DOHH2 (cell line): ENCODE measurements at regions not wholly inside any gene's neighbourhood (a gene's known extent, or its start where the extent isn't known, plus 50 kb on each side); places are given as distances from the start of the nearest gene placed in this dataset.

ENCODE experiments used
- H3F3A ChIP-seq: fragments of 200-600 bp; sonication (generic), shearing (Covaris generic); 2 replicates; pipeline ENCODE4 v1.6.0; 2016; ENCODE audit warnings: antibody characterized with exemption, mild to moderate bottlenecking; ENCODE audit not compliant: control insufficient read depth, insufficient read depth
- H3K27ac ChIP-seq: fragments of 200-600 bp; sonication (generic); 2 replicates; pipeline ENCODE4 v1.5.1; 2014; ENCODE audit warnings: low read depth, mild to moderate bottlenecking, low read length, moderate library complexity
- H3K27me3 ChIP-seq: fragments of 200-600 bp; sonication (generic); 2 replicates; pipeline ENCODE4 v1.6.1; 2014; ENCODE audit warnings: mild to moderate bottlenecking, low read length, mixed read lengths; ENCODE audit not compliant: control insufficient read depth
- H3K36me3 ChIP-seq: fragments of 200-600 bp; sonication (generic); 2 replicates; pipeline ENCODE4 v1.6.1; 2014; ENCODE audit warnings: mild to moderate bottlenecking, low read length, moderate library complexity, mixed read lengths; ENCODE audit not compliant: control insufficient read depth
- H3K4me1 ChIP-seq: fragments of 200-600 bp; sonication (generic); 2 replicates; pipeline ENCODE4 v1.6.1; 2014; ENCODE audit warnings: mild to moderate bottlenecking, low read length, mixed read lengths; ENCODE audit not compliant: control insufficient read depth
- H3K4me2 ChIP-seq: fragments of 200-600 bp; sonication (generic); 2 replicates; pipeline ENCODE4 v1.6.0; 2014; ENCODE audit warnings: mild to moderate bottlenecking, low read length, moderate library complexity
- H3K4me3 ChIP-seq: fragments of 200-600 bp; sonication (generic); 2 replicates; pipeline ENCODE4 v1.5.1; 2014; ENCODE audit warnings: mild to moderate bottlenecking, low read length, mixed read lengths
- H3K79me2 ChIP-seq: fragments of 200-600 bp; sonication (generic); 2 replicates; pipeline ENCODE4 v1.6.1; 2014; ENCODE audit warnings: mild to moderate bottlenecking, low read length, mixed read lengths; ENCODE audit not compliant: control insufficient read depth
- H3K9me2 ChIP-seq: fragments of 200-600 bp; sonication (generic); replicated peaks from 2 replicates; pipeline ENCODE4 v1.6.1; 2014; ENCODE audit warnings: mild to moderate bottlenecking, low read length, mixed read lengths; ENCODE audit not compliant: control insufficient read depth
- H3K9me3 ChIP-seq: fragments of 200-600 bp; sonication (generic); 2 replicates; pipeline ENCODE4 v1.6.1; 2014; ENCODE audit warnings: antibody characterized with exemption, low read length, mixed read lengths; ENCODE audit not compliant: control insufficient read depth, insufficient read depth
- H4K20me1 ChIP-seq: fragments of 200-600 bp; sonication (generic); 2 replicates; pipeline ENCODE4 v1.6.0; 2014; ENCODE audit warnings: low read depth, mild to moderate bottlenecking, antibody characterized with exemption, low read length, moderate library complexity; ENCODE audit not compliant: control insufficient read depth, insufficient read depth
- CTCF ChIP-seq: fragments of 200-600 bp; sonication (generic); IDR thresholded peaks from one replicate; pipeline ENCODE4 v1.5.1; 2014; ENCODE audit warnings: antibody characterized with exemption, mild to moderate bottlenecking, low read depth, low read length; ENCODE audit not compliant: poor library complexity, severe bottlenecking
- EZH2phosphoT487 ChIP-seq: fragments of 200-600 bp; sonication (generic); IDR thresholded peaks from 2 replicates; pipeline ENCODE4 v1.6.1; 2017; ENCODE audit warnings: borderline replicate concordance, mild to moderate bottlenecking, antibody characterized with exemption, low read length, moderate library complexity, mixed read lengths

GRCh38 chr18:79587226-79587741, 92.3 kb upstream of the CTDP1 start:
- Histone ChIP-seq H3K4me2 (no peak overlapping the region), H3K36me3 (no peaks in the 10 kb centered on the region), H3K9me2 (no peaks in the 10 kb centered on the region), H3K79me2 (no peaks in the 10 kb centered on the region), H3K27ac (no peak overlapping the region), H3K27me3 (no peaks in the 10 kb centered on the region), H3K4me1 (no peaks in the 10 kb centered on the region), H3K4me3 (no peak overlapping the region), H3F3A (0 out of 2 replicates have a peak, but pooled peaks cover under 1% of the 10 kb centered on the region), H4K20me1 (no peaks in the 10 kb centered on the region), H3K9me3 (peaks cover 7% of the 10 kb centered on the region; the same call in 1 of the 2 replicates)
- no peak for TF ChIP-seq CTCF
- TF ChIP-seq EZH2phosphoT487: no peak

- TF ChIP-seq EZH2phosphoT487: no peak
- TF ChIP-seq CTCF: no peak
- Histone ChIP-seq H3F3A (no peaks in the 10 kb centered on the region), H3K27me3 (no peaks in the 10 kb centered on the region), H3K36me3 (no peaks in the 10 kb centered on the region), H3K79me2 (no peaks in the 10 kb centered on the region), H3K4me3 (no peak overlapping the region), H4K20me1 (no peaks in the 10 kb centered on the region), H3K9me2 (no peaks in the 10 kb centered on the region), H3K9me3 (peaks cover under 1% of the 10 kb centered on the region; the same call in 1 of the 2 replicates), H3K4me1 (no peaks in the 10 kb centered on the region), H3K27ac (no peak overlapping the region), H3K4me2 (no peak overlapping the region)
Observed at GRCh38 chr18:79587779-79588635, 91.6 kb upstream of the CTDP1 start.

GRCh38 chr18:79588636-79589481, 90.7 kb upstream of the CTDP1 start:
- no peaks in the 10 kb centered on the region for H3K9me2 ChIP-seq
- no peaks in the 10 kb centered on the region for H4K20me1 ChIP-seq
- H3K36me3 ChIP-seq: no peaks in the 10 kb centered on the region
- H3K27ac ChIP-seq: no peak overlapping the region
- H3K79me2 ChIP-seq: no peaks in the 10 kb centered on the region
- TF ChIP-seq EZH2phosphoT487 (no peak), CTCF (no peak)
- no peak overlapping the region for H3K4me2 ChIP-seq
- peaks cover 4% of the 10 kb centered on the region for H3K27me3 ChIP-seq
- H3F3A ChIP-seq: no peaks in the 10 kb centered on the region
- H3K4me3 ChIP-seq: no peak overlapping the region
- H3K9me3 ChIP-seq: no peaks in the 10 kb centered on the region
- H3K4me1 ChIP-seq: no peaks in the 10 kb centered on the region
